ENCODE measurements at regions not wholly inside any gene's neighbourhood (a gene's known extent, or its start where the extent isn't known, plus 50 kb on each side); places are given as distances from the start of the nearest gene placed in this dataset.

DNA sequence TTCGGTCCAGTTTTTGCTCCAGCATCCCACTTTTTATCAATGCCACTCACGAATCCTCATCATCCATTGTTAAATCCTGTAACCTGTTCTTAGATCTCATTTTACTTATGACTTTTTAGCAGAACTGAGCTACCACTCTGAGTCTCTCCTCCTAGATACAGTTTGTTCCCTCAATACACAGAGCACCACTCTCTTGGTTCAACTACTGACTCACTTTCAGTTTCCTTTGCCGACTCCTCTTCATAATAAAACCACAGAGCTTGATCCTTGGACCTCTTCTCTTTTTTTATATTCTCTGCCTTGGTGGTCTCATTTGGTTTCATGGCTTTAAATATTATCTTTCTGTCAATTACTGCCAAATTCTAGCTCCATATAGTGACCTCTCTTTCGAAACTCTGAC lies 150.3 kb downstream of the SLITRK5 start:
- H4K20me1 ChIP-seq (ENCODE audit: insufficient read depth, low read length) = no peaks in the 10 kb centered on the region
- ChIA-PET POLR2A (ENCODE audit: unreplicated experiment) (no interaction called here), CTCF (interaction anchor here (0.6 kb wide), 1 partner anchor 20 kb away, joined by 4 read pairs; no protein-coding TSS in a partner anchor)
- 78% methylated on average over 1 of the region's 4 CpGs; no CpG with 5 or more reads in 1 of the 2 experiments for WGBS, 2 experiments (ENCODE audit: extremely low coverage in 2 of 2, insufficient read length in 1 of 2)
- no TSS peak for BruUV-seq (replicated peaks)
- H2AK9ac ChIP-seq (replicated peaks; ENCODE audit: low read depth, low read length, poor library complexity) = no peak overlapping the region
- H3K79me1 ChIP-seq (ENCODE audit: low read depth in 1 of 2, low read length in 2 of 2) = no peaks in the 10 kb centered on the region
- in situ Hi-C loops (cut with MboI; ENCODE audit: low sequenced_read_pairs) (no loop called here), intact Hi-C loops (cut with micrococcal nuclease) (no loop called here), dilution Hi-C loops (cut with HindIII; ENCODE audit: low sequenced_read_pairs, unreplicated experiment) (no loop called here)
- TF ChIP-seq, protein P1, sequence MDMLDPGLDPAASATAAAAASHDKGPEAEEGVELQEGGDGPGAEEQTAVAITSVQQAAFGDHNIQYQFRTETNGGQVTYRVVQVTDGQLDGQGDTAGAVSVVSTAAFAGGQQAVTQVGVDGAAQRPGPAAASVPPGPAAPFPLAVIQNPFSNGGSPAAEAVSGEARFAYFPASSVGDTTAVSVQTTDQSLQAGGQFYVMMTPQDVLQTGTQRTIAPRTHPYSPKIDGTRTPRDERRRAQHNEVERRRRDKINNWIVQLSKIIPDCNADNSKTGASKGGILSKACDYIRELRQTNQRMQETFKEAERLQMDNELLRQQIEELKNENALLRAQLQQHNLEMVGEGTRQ (IDR thresholded peaks at IDR 0.05; ENCODE audit: low read depth, low read length) = no peak
- TF ChIP-seq BHLHE40 (IDR thresholded peaks at IDR 0.05; ENCODE audit: low read depth, low read length) (no peak), MAZ (IDR thresholded peaks at IDR 0.05; ENCODE audit: borderline replicate concordance, low read depth, low read length) (no peak), SMC3 (IDR thresholded peaks at IDR 0.05; ENCODE audit: low read depth, low read length) (no peak), RCOR1 (IDR thresholded peaks at IDR 0.05; ENCODE audit: insufficient replicate concordance, low read length) (no peak), RFX5 (IDR thresholded peaks at IDR 0.05; ENCODE audit: low read depth, low read length) (no peak), CEBPB (IDR thresholded peaks at IDR 0.05; ENCODE audit: low read depth, low read length) (no peak), CHD1 (IDR thresholded peaks at IDR 0.05; ENCODE audit: low read depth, low read length) (no peak), NFE2L2 (IDR thresholded peaks at IDR 0.05; ENCODE audit: low read depth, low read length) (no peak)
- TF ChIP-seq, protein P2, sequence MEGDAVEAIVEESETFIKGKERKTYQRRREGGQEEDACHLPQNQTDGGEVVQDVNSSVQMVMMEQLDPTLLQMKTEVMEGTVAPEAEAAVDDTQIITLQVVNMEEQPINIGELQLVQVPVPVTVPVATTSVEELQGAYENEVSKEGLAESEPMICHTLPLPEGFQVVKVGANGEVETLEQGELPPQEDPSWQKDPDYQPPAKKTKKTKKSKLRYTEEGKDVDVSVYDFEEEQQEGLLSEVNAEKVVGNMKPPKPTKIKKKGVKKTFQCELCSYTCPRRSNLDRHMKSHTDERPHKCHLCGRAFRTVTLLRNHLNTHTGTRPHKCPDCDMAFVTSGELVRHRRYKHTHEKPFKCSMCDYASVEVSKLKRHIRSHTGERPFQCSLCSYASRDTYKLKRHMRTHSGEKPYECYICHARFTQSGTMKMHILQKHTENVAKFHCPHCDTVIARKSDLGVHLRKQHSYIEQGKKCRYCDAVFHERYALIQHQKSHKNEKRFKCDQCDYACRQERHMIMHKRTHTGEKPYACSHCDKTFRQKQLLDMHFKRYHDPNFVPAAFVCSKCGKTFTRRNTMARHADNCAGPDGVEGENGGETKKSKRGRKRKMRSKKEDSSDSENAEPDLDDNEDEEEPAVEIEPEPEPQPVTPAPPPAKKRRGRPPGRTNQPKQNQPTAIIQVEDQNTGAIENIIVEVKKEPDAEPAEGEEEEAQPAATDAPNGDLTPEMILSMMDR (conservative IDR thresholded peaks at IDR 0.05; ENCODE audit: low read depth, low read length) = no peak
- TF ChIP-seq, protein P3, sequence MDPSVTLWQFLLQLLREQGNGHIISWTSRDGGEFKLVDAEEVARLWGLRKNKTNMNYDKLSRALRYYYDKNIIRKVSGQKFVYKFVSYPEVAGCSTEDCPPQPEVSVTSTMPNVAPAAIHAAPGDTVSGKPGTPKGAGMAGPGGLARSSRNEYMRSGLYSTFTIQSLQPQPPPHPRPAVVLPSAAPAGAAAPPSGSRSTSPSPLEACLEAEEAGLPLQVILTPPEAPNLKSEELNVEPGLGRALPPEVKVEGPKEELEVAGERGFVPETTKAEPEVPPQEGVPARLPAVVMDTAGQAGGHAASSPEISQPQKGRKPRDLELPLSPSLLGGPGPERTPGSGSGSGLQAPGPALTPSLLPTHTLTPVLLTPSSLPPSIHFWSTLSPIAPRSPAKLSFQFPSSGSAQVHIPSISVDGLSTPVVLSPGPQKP (IDR thresholded peaks at IDR 0.05; ENCODE audit: borderline replicate concordance, low read depth, low read length) = no peak
- no peak for DNase-seq
- no peak for ATAC-seq (ENCODE audit: low read depth)
- H2BK120ac ChIP-seq (ENCODE audit: low read depth, low read length) = no peak overlapping the region
- no peak overlapping the region for H2AK5ac ChIP-seq (ENCODE audit: low read depth, low read length)
- H3K27me3 ChIP-seq (ENCODE audit: control insufficient read depth, insufficient read depth, low read length) = no peaks in the 10 kb centered on the region
- H2BK15ac ChIP-seq (ENCODE audit: low read depth, low read length) = no peak overlapping the region
- no peak overlapping the region for H3K14ac ChIP-seq (replicated peaks; ENCODE audit: low read depth, low read length)
- no peak overlapping the region for H2BK5ac ChIP-seq (ENCODE audit: low read depth, low read length, poor library complexity, severe bottlenecking)
- no peak overlapping the region for H3K4me3 ChIP-seq (ENCODE audit: insufficient read depth, low read depth, low read length)
- H2BK20ac ChIP-seq (ENCODE audit: low read depth, low read length) = no peak overlapping the region
- no peaks in the 10 kb centered on the region for H3K36me3 ChIP-seq (ENCODE audit: control insufficient read depth, insufficient read depth, low read length)
- H3K9ac ChIP-seq (ENCODE audit: low read depth, low read length) = no peak overlapping the region
- no peak overlapping the region for H4K91ac ChIP-seq (ENCODE audit: insufficient read depth, low read depth, low read length)
- H4K8ac ChIP-seq (ENCODE audit: low read depth in 2 of 2, low read length in 2 of 2) = no peak overlapping the region
- no peak overlapping the region for H3K18ac ChIP-seq (ENCODE audit: low read depth, low read length)
- no peak overlapping the region for H3K4me2 ChIP-seq (ENCODE audit: low read depth, low read length)
- no peak overlapping the region for H3K23ac ChIP-seq (ENCODE audit: low read depth, low read length)
- no peaks in the 10 kb centered on the region for H3K9me1 ChIP-seq (ENCODE audit: insufficient read depth, low read length)
- no peak overlapping the region for H3K4ac ChIP-seq (ENCODE audit: low read depth, low read length)
- no peak overlapping the region for H3K27ac ChIP-seq (ENCODE audit: insufficient read depth, low read length)
- no peak overlapping the region for H4K5ac ChIP-seq (ENCODE audit: low read depth, low read length)
- H3K9me3 ChIP-seq (ENCODE audit: control insufficient read depth, insufficient read depth, low read length) = no peaks in the 10 kb centered on the region
- H3K4me1 ChIP-seq (ENCODE audit: control insufficient read depth, insufficient read depth, low read length) = no peaks in the 10 kb centered on the region
- H3K56ac ChIP-seq (ENCODE audit: extremely low read depth, insufficient read depth, low read length) = no peak overlapping the region
- H2AFZ ChIP-seq (replicated peaks; ENCODE audit: low read length, poor library complexity) = no peak overlapping the region

Data from IMR-90 (cell line).